ENCODE measurements at regions not wholly inside any gene's neighbourhood (a gene's known extent, or its start where the extent isn't known, plus 50 kb on each side); places are given as distances from the start of the nearest gene placed in this dataset.

GRCh38 chr18:8458546-8459215, 150.6 kb upstream of the RAB12 start:
- Histone ChIP-seq H3K36me3 (no peaks in the 10 kb centered on the region), H3K9ac (no peak overlapping the region), H3K4me1 (peaks cover 0 to 9% (median 2%) of the 10 kb centered on the region in 10 experiments; a peak in 5 of 20 replicates), H3K27ac (no peak overlapping the region), H3K4me2 (no peak overlapping the region), H3K4me3 (no peak overlapping the region), H3K9me3 (replicated peaks in 1 of 11) (no peaks in the 10 kb centered on the region), H3K27me3 (no peaks in the 10 kb centered on the region), H4K20me1 (no peaks in the 10 kb centered on the region)
- TF ChIP-seq Cebpa-rat (IDR thresholded peaks at IDR 0.05), result no peak

- Histone ChIP-seq H3K36me3 (no peaks in the 10 kb centered on the region), H3K4me1 (peaks cover 0 to 5% (median under 1%) of the 10 kb centered on the region in 10 experiments; a peak in 5 of 20 replicates), H3K9ac (no peak overlapping the region), H3K4me3 (no peak overlapping the region), H3K9me3 (replicated peaks in 1 of 11) (no peaks in the 10 kb centered on the region), H3K4me2 (no peak overlapping the region), H4K20me1 (no peaks in the 10 kb centered on the region), H3K27me3 (no peaks in the 10 kb centered on the region), H3K27ac (no peak overlapping the region)
- no peak for TF ChIP-seq Cebpa-rat (IDR thresholded peaks at IDR 0.05)
Observed at GRCh38 chr18:8460748-8461147, 148.5 kb upstream of the RAB12 start.

GRCh38 chr18:8461544-8461943, 147.7 kb upstream of the RAB12 start:
- H3K27me3 ChIP-seq, result no peaks in the 10 kb centered on the region
- H3K9ac ChIP-seq, result no peak overlapping the region
- H3K9me3 ChIP-seq (replicated peaks in 1 of 11), result no peaks in the 10 kb centered on the region
- no peak for TF ChIP-seq Cebpa-rat (IDR thresholded peaks at IDR 0.05)
- H4K20me1 ChIP-seq, result no peaks in the 10 kb centered on the region
- no peak overlapping the region for H3K4me2 ChIP-seq
- no peaks in the 10 kb centered on the region for H3K36me3 ChIP-seq
- H3K4me1 ChIP-seq, result no peaks in the 10 kb centered on the region
- H3K27ac ChIP-seq, result no peak overlapping the region
- no peak overlapping the region for H3K4me3 ChIP-seq

GRCh38 chr18:8462651-8463185, 146.5 kb upstream of the RAB12 start:
- Histone ChIP-seq H3K9ac (no peak overlapping the region), H3K4me2 (no peak overlapping the region), H3K27ac (no peak overlapping the region), H3K4me3 (no peak overlapping the region), H3K27me3 (no peaks in the 10 kb centered on the region), H3K4me1 (no peaks in the 10 kb centered on the region), H3K9me3 (replicated peaks in 1 of 11) (no peaks in the 10 kb centered on the region), H3K36me3 (no peaks in the 10 kb centered on the region), H4K20me1 (no peaks in the 10 kb centered on the region)
- TF ChIP-seq Cebpa-rat (IDR thresholded peaks at IDR 0.05), result no peak

GRCh38 chr18:8463791-8464190, 145.4 kb upstream of the RAB12 start:
- Histone ChIP-seq H3K9ac (no peak overlapping the region), H3K4me1 (0 out of 20 replicates have a peak, but pooled peaks cover 0 to under 1% (median 0%) of the 10 kb centered on the region in 10 experiments), H3K36me3 (no peaks in the 10 kb centered on the region), H3K4me2 (no peak overlapping the region), H3K4me3 (no peak overlapping the region), H3K9me3 (replicated peaks in 1 of 11) (no peaks in the 10 kb centered on the region), H3K27me3 (no peaks in the 10 kb centered on the region), H3K27ac (no peak overlapping the region), H4K20me1 (no peaks in the 10 kb centered on the region)
- TF ChIP-seq Cebpa-rat (IDR thresholded peaks at IDR 0.05), result no peak

GRCh38 chr18:8468191-8468590, 141.0 kb upstream of the RAB12 start:
- no peaks in the 10 kb centered on the region for H4K20me1 ChIP-seq
- no peaks in the 10 kb centered on the region for H3K9me3 ChIP-seq (replicated peaks in 1 of 11)
- H3K36me3 ChIP-seq, result no peaks in the 10 kb centered on the region
- no peak overlapping the region for H3K27ac ChIP-seq
- H3K4me1 ChIP-seq, result 0 out of 20 replicates have a peak, but pooled peaks cover 0 to 7% (median 0%) of the 10 kb centered on the region in 10 experiments
- no peak overlapping the region for H3K9ac ChIP-seq
- H3K4me3 ChIP-seq, result no peak overlapping the region
- no peak overlapping the region for H3K4me2 ChIP-seq
- TF ChIP-seq Cebpa-rat (IDR thresholded peaks at IDR 0.05), result no peak
- H3K27me3 ChIP-seq, result no peaks in the 10 kb centered on the region

- peak overlapping the region in 1 of 11 experiments; percentile 25; a peak in 1 of 22 replicates for H3K4me2 ChIP-seq
- H3K36me3 ChIP-seq, result no peaks in the 10 kb centered on the region
- H3K4me1 ChIP-seq, result 0 out of 20 replicates have a peak, but pooled peaks cover 0 to 7% (median 0%) of the 10 kb centered on the region in 10 experiments
- H3K27ac ChIP-seq, result no peak overlapping the region
- H3K9me3 ChIP-seq (replicated peaks in 1 of 11), result no peaks in the 10 kb centered on the region
- no peak overlapping the region for H3K9ac ChIP-seq
- no peak overlapping the region for H3K4me3 ChIP-seq
- TF ChIP-seq Cebpa-rat (IDR thresholded peaks at IDR 0.05), result no peak
- no peaks in the 10 kb centered on the region for H4K20me1 ChIP-seq
- H3K27me3 ChIP-seq, result no peaks in the 10 kb centered on the region
Observed at GRCh38 chr18:8468921-8469335, 140.3 kb upstream of the RAB12 start.

GRCh38 chr18:8469544-8470130, 139.6 kb upstream of the RAB12 start:
- H3K36me3 ChIP-seq, result no peaks in the 10 kb centered on the region
- no peak overlapping the region for H3K4me2 ChIP-seq
- no peak overlapping the region for H3K9ac ChIP-seq
- no peak overlapping the region for H3K27ac ChIP-seq
- no peaks in the 10 kb centered on the region for H3K9me3 ChIP-seq (replicated peaks in 1 of 11)
- H3K27me3 ChIP-seq, result no peaks in the 10 kb centered on the region
- no peak for TF ChIP-seq Cebpa-rat (IDR thresholded peaks at IDR 0.05)
- 0 out of 20 replicates have a peak, but pooled peaks cover 0 to 7% (median 0%) of the 10 kb centered on the region in 10 experiments for H3K4me1 ChIP-seq
- H4K20me1 ChIP-seq, result no peaks in the 10 kb centered on the region
- no peak overlapping the region for H3K4me3 ChIP-seq

GRCh38 chr18:8471372-8471771, 137.9 kb upstream of the RAB12 start:
- H3K9ac ChIP-seq, result no peak overlapping the region
- H3K27me3 ChIP-seq, result no peaks in the 10 kb centered on the region
- H3K4me2 ChIP-seq, result no peak overlapping the region
- H3K9me3 ChIP-seq (replicated peaks in 1 of 11), result no peaks in the 10 kb centered on the region
- H3K4me3 ChIP-seq, result no peak overlapping the region
- no peaks in the 10 kb centered on the region for H4K20me1 ChIP-seq
- no peak overlapping the region for H3K27ac ChIP-seq
- no peaks in the 10 kb centered on the region for H3K36me3 ChIP-seq
- no peak for TF ChIP-seq Cebpa-rat (IDR thresholded peaks at IDR 0.05)
- 0 out of 20 replicates have a peak, but pooled peaks cover 0 to 7% (median 0%) of the 10 kb centered on the region in 10 experiments for H3K4me1 ChIP-seq
